GM12878 (cell line): ENCODE measurements at regions not wholly inside any gene's neighbourhood (a gene's known extent, or its start where the extent isn't known, plus 50 kb on each side); places are given as distances from the start of the nearest gene placed in this dataset.

ENCODE experiments used
- CEBPB ChIP-seq, 2 experiments: fragments of 150-350 bp in 1 of 2; IDR thresholded peaks; 2 replicates each; pipeline ENCODE4 v1.6.1; 2012 to 2014; ENCODE audit warnings: low read depth in 2 of 2, low read length in 2 of 2, borderline replicate concordance in 1 of 2, inconsistent platforms in 1 of 2
- RFX5 ChIP-seq: IDR thresholded peaks from 2 replicates; pipeline ENCODE4 v1.6.1; 2011; ENCODE audit warnings: low read depth, low read length, improper control_type of control experiment
- SMC3 ChIP-seq: IDR thresholded peaks from 2 replicates; pipeline ENCODE4 v1.6.1; 2011; ENCODE audit warnings: low read length, improper control_type of control experiment, borderline replicate concordance
- SP1 ChIP-seq: IDR thresholded peaks from one replicate; pipeline ENCODE4 v1.6.1; 2011; ENCODE audit warnings: low read depth, low read length
- ZNF207 ChIP-seq: fragments of 450-650 bp; IDR thresholded peaks from 2 replicates; pipeline ENCODE4 v1.6.1; 2014; ENCODE audit warnings: antibody characterized with exemption, mild to moderate bottlenecking, borderline replicate concordance
- TF ChIP-seq, protein P1 (sequence below): IDR thresholded peaks from 2 replicates; pipeline ENCODE4 v1.6.1; 2012; ENCODE audit warnings: mild to moderate bottlenecking, low read depth, low read length
- TF ChIP-seq, protein P2 (sequence below): fragments of 450-650 bp; IDR thresholded peaks from 2 replicates; pipeline ENCODE4 v1.6.1; 2017; ENCODE audit warnings: mild to moderate bottlenecking

- TF ChIP-seq, protein P1, sequence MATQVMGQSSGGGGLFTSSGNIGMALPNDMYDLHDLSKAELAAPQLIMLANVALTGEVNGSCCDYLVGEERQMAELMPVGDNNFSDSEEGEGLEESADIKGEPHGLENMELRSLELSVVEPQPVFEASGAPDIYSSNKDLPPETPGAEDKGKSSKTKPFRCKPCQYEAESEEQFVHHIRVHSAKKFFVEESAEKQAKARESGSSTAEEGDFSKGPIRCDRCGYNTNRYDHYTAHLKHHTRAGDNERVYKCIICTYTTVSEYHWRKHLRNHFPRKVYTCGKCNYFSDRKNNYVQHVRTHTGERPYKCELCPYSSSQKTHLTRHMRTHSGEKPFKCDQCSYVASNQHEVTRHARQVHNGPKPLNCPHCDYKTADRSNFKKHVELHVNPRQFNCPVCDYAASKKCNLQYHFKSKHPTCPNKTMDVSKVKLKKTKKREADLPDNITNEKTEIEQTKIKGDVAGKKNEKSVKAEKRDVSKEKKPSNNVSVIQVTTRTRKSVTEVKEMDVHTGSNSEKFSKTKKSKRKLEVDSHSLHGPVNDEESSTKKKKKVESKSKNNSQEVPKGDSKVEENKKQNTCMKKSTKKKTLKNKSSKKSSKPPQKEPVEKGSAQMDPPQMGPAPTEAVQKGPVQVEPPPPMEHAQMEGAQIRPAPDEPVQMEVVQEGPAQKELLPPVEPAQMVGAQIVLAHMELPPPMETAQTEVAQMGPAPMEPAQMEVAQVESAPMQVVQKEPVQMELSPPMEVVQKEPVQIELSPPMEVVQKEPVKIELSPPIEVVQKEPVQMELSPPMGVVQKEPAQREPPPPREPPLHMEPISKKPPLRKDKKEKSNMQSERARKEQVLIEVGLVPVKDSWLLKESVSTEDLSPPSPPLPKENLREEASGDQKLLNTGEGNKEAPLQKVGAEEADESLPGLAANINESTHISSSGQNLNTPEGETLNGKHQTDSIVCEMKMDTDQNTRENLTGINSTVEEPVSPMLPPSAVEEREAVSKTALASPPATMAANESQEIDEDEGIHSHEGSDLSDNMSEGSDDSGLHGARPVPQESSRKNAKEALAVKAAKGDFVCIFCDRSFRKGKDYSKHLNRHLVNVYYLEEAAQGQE = no peak
- TF ChIP-seq ZNF207 (no peak), RFX5 (no peak), SMC3 (no peak), SP1 (no peak), CEBPB (IDR thresholded peaks at IDR 0.05; ENCODE audit: borderline replicate concordance in 1 of 2, low read depth in 2 of 2, low read length in 2 of 2) (no peak)
- TF ChIP-seq, protein P2, sequence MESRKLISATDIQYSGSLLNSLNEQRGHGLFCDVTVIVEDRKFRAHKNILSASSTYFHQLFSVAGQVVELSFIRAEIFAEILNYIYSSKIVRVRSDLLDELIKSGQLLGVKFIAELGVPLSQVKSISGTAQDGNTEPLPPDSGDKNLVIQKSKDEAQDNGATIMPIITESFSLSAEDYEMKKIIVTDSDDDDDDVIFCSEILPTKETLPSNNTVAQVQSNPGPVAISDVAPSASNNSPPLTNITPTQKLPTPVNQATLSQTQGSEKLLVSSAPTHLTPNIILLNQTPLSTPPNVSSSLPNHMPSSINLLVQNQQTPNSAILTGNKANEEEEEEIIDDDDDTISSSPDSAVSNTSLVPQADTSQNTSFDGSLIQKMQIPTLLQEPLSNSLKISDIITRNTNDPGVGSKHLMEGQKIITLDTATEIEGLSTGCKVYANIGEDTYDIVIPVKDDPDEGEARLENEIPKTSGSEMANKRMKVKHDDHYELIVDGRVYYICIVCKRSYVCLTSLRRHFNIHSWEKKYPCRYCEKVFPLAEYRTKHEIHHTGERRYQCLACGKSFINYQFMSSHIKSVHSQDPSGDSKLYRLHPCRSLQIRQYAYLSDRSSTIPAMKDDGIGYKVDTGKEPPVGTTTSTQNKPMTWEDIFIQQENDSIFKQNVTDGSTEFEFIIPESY = no peak
Measured at GRCh38 chr12:75744607-75745256, 233.3 kb upstream of the KRR1 start.
